ENCODE measurements at regions not wholly inside any gene's neighbourhood (a gene's known extent, or its start where the extent isn't known, plus 50 kb on each side); places are given as distances from the start of the nearest gene placed in this dataset.

DNA sequence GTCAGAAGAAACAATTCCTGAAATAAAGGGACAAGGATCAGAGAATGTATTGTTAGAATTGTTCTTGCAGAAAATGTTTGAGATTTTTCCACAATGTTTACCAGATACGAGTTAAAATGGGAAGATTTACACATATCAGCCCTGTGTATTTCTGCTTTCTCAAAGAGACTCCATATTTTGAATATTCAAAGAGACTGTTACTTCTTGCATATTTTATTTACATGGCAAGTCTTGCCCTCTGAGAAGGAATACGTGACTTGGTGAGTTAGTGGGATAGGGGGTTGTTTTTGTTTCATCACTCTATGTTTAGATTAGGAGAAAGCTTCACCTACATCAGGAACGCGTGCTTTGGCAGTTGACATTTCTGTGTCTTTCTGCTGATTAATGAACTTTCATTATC lies 56.1 kb upstream of the ZDHHC17 start:
- H3K4me2 ChIP-seq (ENCODE audit: low read depth, low read length, poor library complexity, severe bottlenecking): no peak overlapping the region
- H3K4me3 ChIP-seq (ENCODE audit: insufficient read depth, low read length, poor library complexity, severe bottlenecking): no peak overlapping the region
- no peak overlapping the region for H3K9ac ChIP-seq (ENCODE audit: low read length)
- H3K9me2 ChIP-seq (replicated peaks; ENCODE audit: insufficient read depth, low read length): no peaks in the 10 kb centered on the region
- TF ChIP-seq EZH2phosphoT487 (conservative IDR thresholded peaks at IDR 0.05; ENCODE audit: low read length): no peak
- no peak for TF ChIP-seq CTCF (IDR thresholded peaks at IDR 0.05; ENCODE audit: insufficient read depth, low read length, poor library complexity, severe bottlenecking)
- H3K27ac ChIP-seq (ENCODE audit: low read depth, low read length): no peak overlapping the region
- H3K36me3 ChIP-seq (ENCODE audit: low read length): no peaks in the 10 kb centered on the region
- no peaks in the 10 kb centered on the region for H3K9me3 ChIP-seq (ENCODE audit: insufficient read depth, low read length)
- no peaks in the 10 kb centered on the region for H4K20me1 ChIP-seq (ENCODE audit: low read depth, low read length)
- H3K27me3 ChIP-seq (ENCODE audit: low read length): no peaks in the 10 kb centered on the region
- H3K79me2 ChIP-seq (ENCODE audit: insufficient read depth, low read length): no peaks in the 10 kb centered on the region
- no peaks in the 10 kb centered on the region for H3F3A ChIP-seq (ENCODE audit: insufficient read depth)
- no peak overlapping the region for H2AFZ ChIP-seq (ENCODE audit: low read depth, low read length, severe bottlenecking)

GRCh38 chr12:76708296-76708695 lies 55.6 kb upstream of the ZDHHC17 start:
- no peak overlapping the region for H3K9ac ChIP-seq (ENCODE audit: low read length)
- H3K9me3 ChIP-seq (ENCODE audit: insufficient read depth, low read length): no peaks in the 10 kb centered on the region
- H3K79me2 ChIP-seq (ENCODE audit: insufficient read depth, low read length): no peaks in the 10 kb centered on the region
- no peaks in the 10 kb centered on the region for H3K27me3 ChIP-seq (ENCODE audit: low read length)
- H3K27ac ChIP-seq (ENCODE audit: low read depth, low read length): no peak overlapping the region
- no peaks in the 10 kb centered on the region for H3K9me2 ChIP-seq (replicated peaks; ENCODE audit: insufficient read depth, low read length)
- no peak overlapping the region for H3K4me2 ChIP-seq (ENCODE audit: low read depth, low read length, poor library complexity, severe bottlenecking)
- no peaks in the 10 kb centered on the region for H4K20me1 ChIP-seq (ENCODE audit: low read depth, low read length)
- TF ChIP-seq CTCF (IDR thresholded peaks at IDR 0.05; ENCODE audit: insufficient read depth, low read length, poor library complexity, severe bottlenecking) (no peak), EZH2phosphoT487 (conservative IDR thresholded peaks at IDR 0.05; ENCODE audit: low read length) (no peak)
- no peaks in the 10 kb centered on the region for H3K36me3 ChIP-seq (ENCODE audit: low read length)
- no peak overlapping the region for H3K4me3 ChIP-seq (ENCODE audit: insufficient read depth, low read length, poor library complexity, severe bottlenecking)
- H3F3A ChIP-seq (ENCODE audit: insufficient read depth): no peaks in the 10 kb centered on the region
- H2AFZ ChIP-seq (ENCODE audit: low read depth, low read length, severe bottlenecking): no peak overlapping the region

DNA sequence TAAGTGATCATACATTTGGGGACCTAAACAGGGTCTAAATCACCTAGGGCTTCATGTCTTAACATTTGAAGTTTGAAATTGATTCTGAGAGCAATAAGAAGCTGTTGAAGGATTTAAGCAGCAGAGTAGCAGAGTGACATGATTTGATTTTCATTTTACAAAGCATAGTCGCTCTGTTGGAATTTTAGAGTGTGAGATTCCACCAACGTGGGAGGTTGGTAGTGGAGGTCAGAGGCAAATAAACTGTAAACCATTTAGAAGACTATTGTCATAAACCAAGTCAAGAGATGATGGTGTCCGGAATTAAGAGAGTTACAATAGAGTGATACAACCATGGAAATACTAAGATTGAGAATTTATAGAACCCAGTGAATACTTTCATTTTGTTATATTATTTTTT lies 52.7 kb upstream of the ZDHHC17 start:
- Histone ChIP-seq H4K20me1 (ENCODE audit: low read depth, low read length) (no peaks in the 10 kb centered on the region), H3K4me2 (ENCODE audit: low read depth, low read length, poor library complexity, severe bottlenecking) (no peak overlapping the region), H3K9me2 (replicated peaks; ENCODE audit: insufficient read depth, low read length) (no peaks in the 10 kb centered on the region), H3K27me3 (ENCODE audit: low read length) (no peaks in the 10 kb centered on the region), H3K79me2 (ENCODE audit: insufficient read depth, low read length) (no peaks in the 10 kb centered on the region), H2AFZ (ENCODE audit: low read depth, low read length, severe bottlenecking) (no peak overlapping the region), H3K9me3 (ENCODE audit: insufficient read depth, low read length) (no peaks in the 10 kb centered on the region), H3K9ac (ENCODE audit: low read length) (no peak overlapping the region), H3K4me3 (ENCODE audit: insufficient read depth, low read length, poor library complexity, severe bottlenecking) (no peak overlapping the region), H3F3A (ENCODE audit: insufficient read depth) (no peaks in the 10 kb centered on the region), H3K36me3 (ENCODE audit: low read length) (no peaks in the 10 kb centered on the region), H3K27ac (ENCODE audit: low read depth, low read length) (no peak overlapping the region)
- TF ChIP-seq EZH2phosphoT487 (conservative IDR thresholded peaks at IDR 0.05; ENCODE audit: low read length) (no peak), CTCF (IDR thresholded peaks at IDR 0.05; ENCODE audit: insufficient read depth, low read length, poor library complexity, severe bottlenecking) (no peak)

DNA sequence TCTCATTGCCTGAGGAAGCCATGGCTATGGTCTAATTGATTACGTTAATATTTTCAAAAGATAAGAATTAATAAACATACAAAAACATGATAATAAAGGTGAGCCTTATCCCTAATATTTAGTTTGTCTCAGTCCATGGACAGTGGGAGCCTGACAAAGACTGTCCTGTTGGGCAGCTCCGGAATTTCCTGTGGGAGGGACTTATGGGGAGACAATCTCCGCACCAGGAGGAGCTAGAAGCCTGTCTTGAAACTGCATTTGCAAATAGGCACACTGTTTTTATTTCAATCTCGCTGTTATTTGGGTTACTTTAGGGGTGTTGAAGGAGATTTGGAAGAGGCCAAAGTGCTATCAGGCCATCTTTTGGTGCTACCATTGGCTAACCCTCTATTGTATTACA lies 50.8 kb upstream of the ZDHHC17 start:
- H2AFZ ChIP-seq (ENCODE audit: low read depth, low read length, severe bottlenecking): no peak overlapping the region
- H3K9ac ChIP-seq (ENCODE audit: low read length): no peak overlapping the region
- no peaks in the 10 kb centered on the region for H3K9me3 ChIP-seq (ENCODE audit: insufficient read depth, low read length)
- no peaks in the 10 kb centered on the region for H3K27me3 ChIP-seq (ENCODE audit: low read length)
- H3K4me3 ChIP-seq (ENCODE audit: insufficient read depth, low read length, poor library complexity, severe bottlenecking): no peak overlapping the region
- H3K9me2 ChIP-seq (replicated peaks; ENCODE audit: insufficient read depth, low read length): no peaks in the 10 kb centered on the region
- no peaks in the 10 kb centered on the region for H3K79me2 ChIP-seq (ENCODE audit: insufficient read depth, low read length)
- H3F3A ChIP-seq (ENCODE audit: insufficient read depth): no peaks in the 10 kb centered on the region
- TF ChIP-seq CTCF (IDR thresholded peaks at IDR 0.05; ENCODE audit: insufficient read depth, low read length, poor library complexity, severe bottlenecking): no peak
- no peak for TF ChIP-seq EZH2phosphoT487 (conservative IDR thresholded peaks at IDR 0.05; ENCODE audit: low read length)
- no peaks in the 10 kb centered on the region for H3K36me3 ChIP-seq (ENCODE audit: low read length)
- H4K20me1 ChIP-seq (ENCODE audit: low read depth, low read length): no peaks in the 10 kb centered on the region
- no peak overlapping the region for H3K27ac ChIP-seq (ENCODE audit: low read depth, low read length)
- H3K4me2 ChIP-seq (ENCODE audit: low read depth, low read length, poor library complexity, severe bottlenecking): no peak overlapping the region
